ENCODE measurements at regions not wholly inside any gene's neighbourhood (a gene's known extent, or its start where the extent isn't known, plus 50 kb on each side); places are given as distances from the start of the nearest gene placed in this dataset.

DNA sequence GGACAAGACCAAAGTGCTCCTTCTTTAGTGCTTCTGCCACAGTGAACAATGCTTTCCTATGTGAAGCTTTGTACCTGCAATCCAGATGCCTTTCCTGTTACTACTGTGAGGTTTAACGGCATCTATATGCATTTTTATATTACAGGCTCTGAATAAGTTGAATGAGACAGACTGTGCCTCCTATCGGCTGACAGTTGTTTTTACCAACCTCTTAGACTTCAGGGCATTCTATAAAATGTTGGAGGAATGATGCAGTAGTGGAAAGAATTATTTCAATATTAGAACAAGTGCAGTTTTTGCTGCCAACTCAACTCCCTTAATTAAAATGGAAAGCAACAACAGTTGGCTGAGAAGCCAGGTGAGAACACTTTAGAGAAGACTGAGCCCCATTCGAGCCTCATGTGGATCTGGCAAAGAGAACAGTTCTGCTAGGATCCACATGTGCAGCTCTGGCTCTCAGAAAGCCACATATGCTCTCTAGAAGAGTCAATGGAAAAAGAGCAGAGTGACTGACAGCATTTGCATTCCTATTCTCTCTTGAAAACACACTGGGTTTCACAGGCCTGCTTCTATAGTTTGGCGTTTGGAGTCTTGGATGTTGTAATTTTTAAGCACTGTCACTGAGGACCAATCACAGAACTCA, 147.5 kb downstream of the LURAP1L start:
- DNase-seq (ENCODE audit: extremely low spot score): no peak
- CTCF ChIA-PET: interaction anchor here (0.9 to 1.6 kb wide), 2 partner anchors 16 to 23 kb away, joined by 4 to 5 read pairs; no protein-coding TSS in a partner anchor
- POLR2A ChIA-PET: no interaction called here
- TF ChIP-seq, protein P1, sequence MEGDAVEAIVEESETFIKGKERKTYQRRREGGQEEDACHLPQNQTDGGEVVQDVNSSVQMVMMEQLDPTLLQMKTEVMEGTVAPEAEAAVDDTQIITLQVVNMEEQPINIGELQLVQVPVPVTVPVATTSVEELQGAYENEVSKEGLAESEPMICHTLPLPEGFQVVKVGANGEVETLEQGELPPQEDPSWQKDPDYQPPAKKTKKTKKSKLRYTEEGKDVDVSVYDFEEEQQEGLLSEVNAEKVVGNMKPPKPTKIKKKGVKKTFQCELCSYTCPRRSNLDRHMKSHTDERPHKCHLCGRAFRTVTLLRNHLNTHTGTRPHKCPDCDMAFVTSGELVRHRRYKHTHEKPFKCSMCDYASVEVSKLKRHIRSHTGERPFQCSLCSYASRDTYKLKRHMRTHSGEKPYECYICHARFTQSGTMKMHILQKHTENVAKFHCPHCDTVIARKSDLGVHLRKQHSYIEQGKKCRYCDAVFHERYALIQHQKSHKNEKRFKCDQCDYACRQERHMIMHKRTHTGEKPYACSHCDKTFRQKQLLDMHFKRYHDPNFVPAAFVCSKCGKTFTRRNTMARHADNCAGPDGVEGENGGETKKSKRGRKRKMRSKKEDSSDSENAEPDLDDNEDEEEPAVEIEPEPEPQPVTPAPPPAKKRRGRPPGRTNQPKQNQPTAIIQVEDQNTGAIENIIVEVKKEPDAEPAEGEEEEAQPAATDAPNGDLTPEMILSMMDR (IDR thresholded peaks at IDR 0.05; ENCODE audit: control extremely low read depth, extremely low read depth, low read depth, missing control alignments): no peak

DNA sequence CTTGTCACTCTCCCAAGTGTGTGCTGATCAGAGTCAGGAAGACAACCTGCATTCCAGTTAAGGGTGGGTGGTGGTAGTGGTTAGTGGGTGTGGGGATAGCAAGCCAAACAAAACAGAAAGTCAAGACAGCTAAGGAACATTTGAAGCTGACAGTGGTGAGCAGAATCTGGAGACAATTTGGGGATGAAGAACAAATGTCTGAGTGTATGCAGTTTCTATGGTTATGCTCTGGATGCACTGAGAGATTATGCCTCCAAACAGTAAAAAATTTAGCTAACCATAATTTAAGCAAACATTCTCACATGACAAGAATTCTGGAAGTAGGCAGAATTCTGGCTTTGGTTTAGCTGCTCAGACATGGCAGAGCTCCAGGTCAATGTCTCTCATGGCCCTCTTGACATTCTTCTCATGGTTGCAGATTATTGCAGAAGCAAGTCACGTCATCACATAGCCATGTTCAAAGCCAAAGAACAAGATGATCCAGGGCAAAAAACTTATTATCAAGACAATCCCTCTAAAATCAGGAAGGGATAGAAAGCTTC, 148.7 kb downstream of the LURAP1L start:
- DNase-seq (ENCODE audit: extremely low spot score): no peak
- TF ChIP-seq, protein P1 (IDR thresholded peaks at IDR 0.05; ENCODE audit: control extremely low read depth, extremely low read depth, low read depth, missing control alignments): no peak
- CTCF ChIA-PET: interaction anchor here (1.2 to 1.6 kb wide), 2 partner anchors 10 to 15 kb away, joined by 3 to 4 read pairs; no protein-coding TSS in a partner anchor
- POLR2A ChIA-PET: no interaction called here

DNA sequence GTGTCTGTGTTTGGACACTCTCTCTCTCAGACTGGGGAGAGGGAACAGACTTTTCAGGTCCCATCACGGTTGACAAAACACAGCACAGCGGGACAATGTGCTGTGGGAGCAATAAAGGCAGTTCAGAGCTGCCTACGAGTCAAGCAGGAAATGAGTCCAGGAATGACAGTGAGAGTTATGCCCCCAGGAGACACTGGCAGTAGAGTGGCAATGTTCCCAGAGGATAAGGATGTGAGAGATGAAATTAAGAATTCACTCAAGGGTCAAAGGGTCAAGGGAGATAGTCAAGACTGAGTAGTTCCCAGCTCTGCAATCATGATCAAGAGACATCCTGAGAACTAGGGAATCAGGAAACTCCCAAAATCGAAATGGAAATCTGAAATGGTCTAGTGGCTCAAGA, 156.1 kb downstream of the LURAP1L start:
- TF ChIP-seq, protein P1 (IDR thresholded peaks at IDR 0.05; ENCODE audit: control extremely low read depth, extremely low read depth, low read depth, missing control alignments): no peak
- POLR2A ChIA-PET: no interaction called here
- CTCF ChIA-PET: no interaction called here
- no peak for DNase-seq (ENCODE audit: extremely low spot score)

DNA sequence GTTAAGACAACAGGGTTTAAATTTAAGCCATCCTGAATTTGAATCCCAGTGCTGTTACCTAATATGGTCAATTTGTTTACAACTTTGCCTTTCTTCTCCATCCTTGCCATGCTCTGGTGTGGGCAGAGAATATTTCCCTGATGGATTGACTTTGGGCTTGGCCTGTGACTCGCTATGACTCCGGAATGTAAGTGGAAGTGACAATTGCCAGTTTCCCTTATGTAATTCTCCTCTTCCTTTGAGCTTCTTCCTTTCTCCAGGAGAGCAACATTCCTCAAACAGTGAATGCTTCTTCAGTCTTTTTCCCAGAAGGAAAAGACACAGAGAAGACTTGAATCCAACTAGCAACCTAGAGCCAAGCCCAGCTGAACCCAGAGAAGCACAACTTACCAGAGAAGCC, 159.1 kb downstream of the LURAP1L start:
- ChIA-PET CTCF (no interaction called here), POLR2A (no interaction called here)
- TF ChIP-seq, protein P1 (IDR thresholded peaks at IDR 0.05; ENCODE audit: control extremely low read depth, extremely low read depth, low read depth, missing control alignments): no peak
- DNase-seq (ENCODE audit: extremely low spot score): no peak

DNA sequence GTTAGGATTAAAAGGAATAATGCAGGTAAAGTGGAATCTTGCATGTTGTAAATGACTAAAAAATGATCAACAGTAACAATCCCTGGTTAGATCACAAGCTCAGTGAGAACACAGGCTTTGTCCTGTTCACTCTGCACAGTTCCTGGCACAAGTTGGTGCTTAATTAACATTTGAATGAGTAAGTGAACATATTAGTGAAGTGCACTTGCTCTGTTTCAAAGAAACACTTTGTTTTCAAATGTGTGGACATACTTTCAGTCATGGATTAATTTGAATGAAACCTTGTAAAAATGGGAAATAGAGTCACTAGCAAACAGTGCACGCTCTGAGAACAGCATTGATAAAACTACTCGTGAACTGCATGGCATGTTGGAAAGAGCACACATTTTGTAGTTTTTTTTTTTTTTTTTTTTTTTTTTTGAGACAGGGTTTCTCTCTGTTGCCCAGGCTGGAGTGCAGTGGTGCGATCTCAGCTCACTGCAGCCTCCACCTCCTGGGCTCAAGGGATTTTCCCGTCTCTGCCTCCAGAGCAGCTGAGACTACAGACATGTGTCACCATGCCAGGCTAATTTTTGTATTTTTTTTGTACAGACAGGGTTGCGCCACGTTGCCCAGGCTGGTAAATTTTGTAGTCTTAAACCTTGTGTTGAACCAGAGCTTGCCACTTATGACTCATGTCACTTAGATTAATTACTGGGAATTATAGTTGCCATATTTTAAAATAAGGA, 159.9 kb downstream of the LURAP1L start:
- POLR2A ChIA-PET: no interaction called here
- CTCF ChIA-PET: no interaction called here
- no peak for DNase-seq (ENCODE audit: extremely low spot score)
- TF ChIP-seq, protein P1 (IDR thresholded peaks at IDR 0.05; ENCODE audit: control extremely low read depth, extremely low read depth, low read depth, missing control alignments): no peak

DNA sequence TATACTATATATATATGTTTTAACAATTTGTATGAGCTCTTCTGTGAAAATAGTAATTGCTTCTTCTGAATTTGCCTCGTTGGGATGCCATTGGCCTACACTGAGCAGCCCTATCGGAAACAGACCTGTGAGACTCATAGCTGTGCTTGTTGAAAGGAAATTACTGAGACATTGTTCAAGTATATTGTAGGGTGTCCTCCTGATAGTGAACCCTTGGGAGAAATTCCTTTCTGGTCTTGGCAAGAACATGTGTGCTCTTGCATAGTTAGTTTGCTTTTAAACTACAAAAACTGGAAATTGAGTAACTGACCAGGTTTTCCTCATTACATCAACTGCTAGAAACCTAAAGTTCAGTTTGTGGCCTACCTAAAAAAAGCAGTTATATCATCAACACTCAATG, 160.9 kb downstream of the LURAP1L start:
- CTCF ChIA-PET: no interaction called here
- DNase-seq (ENCODE audit: extremely low spot score): no peak
- POLR2A ChIA-PET: no interaction called here
- TF ChIP-seq, protein P1 (IDR thresholded peaks at IDR 0.05; ENCODE audit: control extremely low read depth, extremely low read depth, low read depth, missing control alignments): no peak
